Stimulated activated CD4-positive, alpha-beta T cell treated with anti-CD3 and anti-CD28 coated beads, TNF-alpha, amount 100 ng/mL, for 48 hours (primary cell): ENCODE measurements at regions not wholly inside any gene's neighbourhood (a gene's known extent, or its start where the extent isn't known, plus 50 kb on each side); places are given as distances from the start of the nearest gene placed in this dataset.
"Not testable (repeated sequence)": the region's sequence is repeated elsewhere in the genome, so short reads cannot be mapped to it uniquely, and the experiment has no call there.

Source experiments
- DNase-seq, 3 donors: peaks; one replicate each; pipeline ENCODE4 v3.0.0-alpha.2; 2020; ENCODE audit warnings: low read depth in 3 of 3

- DNase-seq: no peak
Measured at GRCh38 chr2:8368463-8368862, 313.4 kb upstream of the ID2 start.

- DNase-seq: no peak
Measured at GRCh38 chr2:8369522-8369921, 312.3 kb upstream of the ID2 start.

GRCh38 chr2:8370258-8370802 lies 311.5 kb upstream of the ID2 start:
- no peak for DNase-seq

DNA sequence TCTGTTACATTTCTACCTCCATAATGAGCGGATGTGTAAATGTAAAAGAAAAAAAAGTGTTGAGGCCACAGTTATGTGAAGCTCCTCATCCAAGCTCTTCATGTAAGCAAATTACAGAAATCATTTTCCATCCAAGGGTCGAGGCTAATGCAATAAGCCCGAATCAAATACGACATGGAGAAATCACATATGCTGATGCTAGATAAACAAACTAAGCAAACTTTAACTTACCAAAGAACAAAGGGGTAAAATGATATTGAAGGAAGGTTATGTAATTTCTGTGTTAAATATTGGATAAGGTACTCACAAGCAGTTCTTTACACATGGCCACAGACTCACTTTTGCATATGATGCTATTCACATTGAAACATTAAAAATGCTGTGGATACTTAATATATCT lies 310.2 kb upstream of the ID2 start:
- DNase-seq: no peak

GRCh38 chr2:8374782-8375181 lies 307.1 kb upstream of the ID2 start:
- no peak for DNase-seq

DNA sequence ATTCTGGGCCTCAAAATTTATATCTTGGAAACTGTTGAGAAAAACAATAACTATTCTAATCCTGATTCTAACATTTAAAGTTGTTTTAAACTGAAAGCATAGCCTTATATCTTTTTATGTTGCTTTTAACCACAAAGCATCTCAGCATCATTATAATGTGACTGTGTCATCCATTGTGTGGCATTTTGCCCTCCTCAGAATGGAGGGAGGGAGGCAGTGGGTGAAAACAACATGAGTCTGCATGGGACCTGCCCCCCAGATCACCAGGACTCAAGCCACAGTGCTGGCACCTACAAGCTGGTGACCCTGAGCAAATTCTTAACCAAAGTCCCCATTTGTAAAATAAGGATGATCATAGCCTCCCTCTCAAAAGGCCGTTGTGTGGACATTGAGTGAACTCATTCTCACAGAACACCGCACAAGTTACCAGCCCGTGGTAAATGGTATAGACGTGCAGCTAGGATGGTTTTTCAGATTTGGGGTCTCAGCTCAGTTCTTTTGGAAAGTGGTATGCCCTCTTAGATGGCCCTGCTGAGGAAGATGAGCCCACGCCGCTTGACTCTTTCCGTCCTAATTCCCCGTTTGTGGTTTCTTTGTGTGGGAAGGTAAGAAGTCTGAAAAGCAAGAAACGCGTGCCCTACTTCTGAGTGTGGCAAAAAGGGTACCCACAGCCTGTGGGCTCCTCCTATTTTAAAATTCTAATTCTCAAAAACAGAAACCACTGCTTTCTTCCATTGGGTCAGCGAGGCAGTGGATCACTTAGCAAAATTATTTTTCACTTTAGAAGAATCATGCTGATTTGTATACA lies 305.0 kb upstream of the ID2 start:
- DNase-seq: no peak

- no peak for DNase-seq
Measured at GRCh38 chr2:8378016-8378810, 303.6 kb upstream of the ID2 start.

- no peak for DNase-seq
Measured at GRCh38 chr2:8379128-8379527, 302.7 kb upstream of the ID2 start.

- no peak for DNase-seq
Measured at GRCh38 chr2:8379549-8379948, 302.3 kb upstream of the ID2 start.

- no peak for DNase-seq
Measured at GRCh38 chr2:8380026-8380425, 301.8 kb upstream of the ID2 start.

GRCh38 chr2:8380566-8380965 lies 301.3 kb upstream of the ID2 start:
- DNase-seq: no peak

- DNase-seq: no peak
Measured at GRCh38 chr2:8382485-8382884, 299.4 kb upstream of the ID2 start.

DNA sequence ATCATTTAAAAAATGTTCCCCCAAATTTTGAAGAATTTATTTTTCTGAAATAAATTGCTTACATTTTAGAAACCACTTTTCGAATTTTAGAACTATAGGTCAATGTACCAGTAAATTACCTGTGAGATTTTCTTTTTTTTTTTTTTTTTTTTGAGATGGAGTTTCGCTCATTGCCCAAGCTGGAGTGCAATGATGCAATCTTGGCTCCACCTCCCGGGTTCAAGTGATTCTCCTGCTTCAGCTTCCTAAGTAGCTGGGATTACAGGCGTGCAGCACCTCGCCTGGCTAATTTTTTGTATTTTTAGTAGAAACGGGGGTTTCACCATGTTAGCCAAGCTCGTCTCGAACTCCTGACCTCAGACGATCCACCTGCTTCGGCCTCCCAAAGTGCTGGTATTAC lies 295.1 kb upstream of the ID2 start:
- DNase-seq: not testable (repeated sequence)

GRCh38 chr2:8388781-8389180 lies 293.1 kb upstream of the ID2 start:
- no peak for DNase-seq

GRCh38 chr2:8389431-8390108 lies 292.3 kb upstream of the ID2 start:
- no peak for DNase-seq

DNA sequence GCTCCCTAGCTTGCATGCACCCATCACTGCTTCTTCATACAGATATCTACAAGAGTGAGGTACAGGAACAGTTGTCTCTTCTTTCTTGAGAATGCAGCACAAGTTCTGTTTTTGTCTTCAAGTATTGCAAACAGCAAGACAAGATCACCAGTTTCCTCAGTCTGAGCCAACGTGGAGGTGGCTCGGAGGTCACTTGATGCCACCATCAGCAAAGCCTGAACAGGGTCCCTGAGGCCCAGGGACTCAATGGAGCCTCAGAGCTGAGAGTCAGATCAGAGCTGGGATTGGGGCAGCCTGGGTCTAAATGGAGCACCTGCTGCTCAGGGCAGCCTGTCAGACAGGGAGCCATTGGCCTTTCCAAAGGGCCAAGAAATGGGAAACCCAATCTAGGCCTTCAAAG lies 290.7 kb upstream of the ID2 start:
- DNase-seq: no peak

DNA sequence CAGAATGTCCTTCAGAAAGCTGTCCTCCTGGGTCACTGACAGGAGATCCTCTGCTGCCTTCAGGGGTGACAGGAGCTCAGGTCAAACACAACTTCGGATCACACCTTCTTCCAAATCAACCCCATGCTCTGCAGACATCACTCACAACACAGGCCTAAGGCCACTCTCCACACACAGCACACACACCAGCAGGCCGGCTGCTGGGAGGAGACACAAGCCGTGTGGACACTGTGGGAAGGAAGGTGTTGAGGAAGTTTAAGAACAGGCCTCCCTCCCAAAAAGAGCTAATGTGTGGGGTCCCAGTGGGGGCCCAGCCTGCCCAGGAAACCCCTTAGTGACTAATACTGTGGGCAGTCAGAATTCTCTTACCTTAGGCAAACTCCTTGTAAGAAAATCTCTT lies 290.3 kb upstream of the ID2 start:
- DNase-seq: no peak

DNA sequence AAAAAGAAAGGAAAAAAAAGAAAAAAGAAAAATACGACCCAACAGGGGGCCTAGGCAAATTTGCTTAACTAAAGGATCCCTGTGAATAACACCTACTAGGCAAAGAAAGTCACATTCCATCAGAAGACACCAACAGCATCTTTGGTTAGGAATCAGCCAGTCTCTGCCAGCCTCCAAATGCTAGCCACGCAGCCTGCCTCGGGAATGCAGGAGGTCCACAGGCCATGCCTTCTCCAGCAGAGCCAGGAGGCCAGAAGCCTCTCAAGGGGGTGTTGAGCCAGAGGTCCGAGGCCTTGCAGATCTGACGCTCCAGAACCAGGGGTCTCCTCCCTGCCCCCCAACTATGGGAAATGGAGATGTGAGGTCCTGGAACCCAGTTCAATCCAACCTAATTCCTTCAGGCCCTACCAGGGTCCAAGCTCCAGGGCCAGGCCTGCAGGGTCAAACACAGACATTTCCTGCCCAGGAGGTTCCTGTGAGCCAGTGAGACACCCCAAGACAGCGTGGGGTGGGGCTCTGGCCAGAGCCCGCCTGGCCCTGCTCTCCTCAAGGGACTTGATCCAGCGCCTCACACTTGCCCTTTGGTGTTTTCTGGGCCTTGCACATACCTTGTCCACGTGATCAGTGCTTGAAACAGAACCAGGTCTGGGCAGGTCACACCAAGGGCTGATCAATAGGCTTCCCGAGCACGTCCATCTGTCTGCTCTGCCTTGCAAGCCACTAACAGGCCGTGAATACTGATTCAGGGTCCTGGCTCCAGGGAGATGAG lies 289.6 kb upstream of the ID2 start:
- DNase-seq: no peak

GRCh38 chr2:8393506-8393905 lies 288.4 kb upstream of the ID2 start:
- no peak for DNase-seq

- no peak for DNase-seq
Measured at GRCh38 chr2:8394131-8394530, 287.7 kb upstream of the ID2 start.

DNA sequence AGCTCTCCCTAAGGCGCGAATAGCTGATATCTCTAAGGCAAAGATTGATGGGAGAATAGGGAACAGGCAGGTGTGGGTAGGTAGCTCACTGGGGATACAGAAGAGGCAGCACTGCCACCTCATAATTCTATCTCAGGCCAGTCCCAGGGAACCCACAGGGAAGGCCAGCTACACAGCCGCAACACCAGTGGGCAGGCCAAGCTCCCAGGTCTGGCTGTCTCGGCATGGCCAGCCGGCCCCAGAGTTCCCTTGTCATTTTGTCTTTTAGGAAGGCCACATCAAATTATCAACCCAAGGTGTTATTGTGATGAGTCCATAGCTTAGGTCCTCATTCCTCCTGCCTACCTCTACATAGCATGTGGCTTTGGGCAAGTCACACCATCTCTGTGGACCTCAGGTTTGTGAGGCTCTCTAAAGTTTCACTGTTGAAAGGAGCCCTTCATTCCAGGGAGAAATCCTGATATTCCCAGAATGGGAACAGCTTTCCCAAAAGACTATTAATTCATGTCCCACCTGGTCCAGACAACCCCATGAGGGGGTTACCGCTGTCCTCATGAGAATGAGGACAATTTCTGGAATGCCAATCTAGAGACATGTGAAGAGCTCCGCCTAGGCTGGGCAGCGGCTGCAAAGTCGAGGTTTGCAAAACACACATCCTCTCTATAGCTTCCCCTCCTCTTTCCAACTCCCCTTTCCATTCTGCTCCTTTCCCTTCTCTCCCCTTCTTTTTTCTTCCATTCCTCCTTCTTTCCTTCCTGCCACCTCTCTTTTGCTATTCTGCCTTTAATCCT lies 287.1 kb upstream of the ID2 start:
- no peak for DNase-seq
